Neural progenitor cell (in vitro differentiated cells): ENCODE measurements at regions not wholly inside any gene's neighbourhood (a gene's known extent, or its start where the extent isn't known, plus 50 kb on each side); places are given as distances from the start of the nearest gene placed in this dataset.

Source experiments
- DNase-seq: peaks from one replicate; pipeline ENCODE4 v3.0.0-alpha.2; 2016; ENCODE audit warnings: low spot score
- H2AFZ ChIP-seq: fragments of 200-600 bp; sonication (generic); replicated peaks from 2 replicates; pipeline ENCODE4 v1.6.1; 2016; ENCODE audit warnings: antibody characterized with exemption
- H3F3A ChIP-seq: fragments of 200-600 bp; sonication (generic); 2 replicates; pipeline ENCODE4 v1.6.1; 2016; ENCODE audit warnings: antibody characterized with exemption, low read depth
- H3K27ac ChIP-seq: fragments of 200-600 bp; sonication (generic); 2 replicates; pipeline ENCODE4 v1.5.1; 2016; ENCODE audit warnings: mild to moderate bottlenecking
- H3K27me3 ChIP-seq: fragments of 200-600 bp; sonication (generic); 2 replicates; pipeline ENCODE4 v1.6.1; 2016; ENCODE audit warnings: mild to moderate bottlenecking, moderate library complexity
- H3K36me3 ChIP-seq: fragments of 200-600 bp; sonication (generic); 2 replicates; pipeline ENCODE4 v1.5.1; 2016
- H3K4me1 ChIP-seq: fragments of 200-600 bp; sonication (generic); 2 replicates; pipeline ENCODE4 v1.6.1; 2016; ENCODE audit warnings: mixed run types
- H3K4me2 ChIP-seq: fragments of 200-600 bp; sonication (generic); 2 replicates; pipeline ENCODE4 v1.6.1; 2016
- H3K4me3 ChIP-seq: fragments of 200-600 bp; sonication (generic); 2 replicates; pipeline ENCODE4 v1.5.1; 2016
- H3K79me2 ChIP-seq: fragments of 200-600 bp; sonication (generic); 2 replicates; pipeline ENCODE4 v1.6.1; 2016; ENCODE audit warnings: low read depth
- H3K9ac ChIP-seq: fragments of 200-600 bp; sonication (generic); 2 replicates; pipeline ENCODE4 v1.6.1; 2016
- H3K9me3 ChIP-seq: fragments of 200-600 bp; sonication (generic); 2 replicates; pipeline ENCODE4 v1.5.1; 2016; ENCODE audit warnings: low read depth
- H4K20me1 ChIP-seq: fragments of 200-600 bp; sonication (generic); 2 replicates; pipeline ENCODE4 v1.6.1; 2016; ENCODE audit warnings: low read depth
- H3K27ac Mint-ChIP-seq: 3 replicates; pipeline ENCODE4 v1.8.0; 2021; ENCODE audit warnings: mixed read lengths
- H3K27me3 Mint-ChIP-seq: 2 replicates; pipeline ENCODE4 v1.8.0; 2022; ENCODE audit warnings: low read depth, mild to moderate bottlenecking, inconsistent platforms, moderate library complexity, mixed read lengths; ENCODE audit not compliant: insufficient read depth
- H3K36me3 Mint-ChIP-seq: 3 replicates; pipeline ENCODE4 v1.8.0; 2021; ENCODE audit warnings: mixed read lengths
- H3K4me1 Mint-ChIP-seq: 3 replicates; pipeline ENCODE4 v1.8.0; 2021; ENCODE audit warnings: mixed read lengths
- H3K4me3 Mint-ChIP-seq: 3 replicates; pipeline ENCODE4 v1.8.0; 2021; ENCODE audit warnings: mild to moderate bottlenecking, moderate library complexity, mixed read lengths
- H3K9me3 Mint-ChIP-seq: 3 replicates; pipeline ENCODE4 v1.8.0; 2020; ENCODE audit warnings: mixed read lengths
- CTCF ChIP-seq: fragments of 200-600 bp; sonication (generic); IDR thresholded peaks from 2 replicates; pipeline ENCODE4 v1.5.1; 2017; ENCODE audit warnings: antibody characterized with exemption, mild to moderate bottlenecking
- EZH2 ChIP-seq: fragments of 200-600 bp; sonication (generic); IDR thresholded peaks from 2 replicates; pipeline ENCODE4 v1.6.1; 2017; ENCODE audit warnings: antibody characterized with exemption, mild to moderate bottlenecking, moderate library complexity
- EZH2phosphoT487 ChIP-seq: fragments of 200-600 bp; sonication (generic); IDR thresholded peaks from 2 replicates; pipeline ENCODE4 v1.6.1; 2017; ENCODE audit warnings: antibody characterized with exemption

GRCh38 chr4:177785000-177785399 is 342.8 kb upstream of the AGA start:
- no peaks in the 10 kb centered on the region for H3K9me3 Mint-ChIP-seq

GRCh38 chr4:177789610-177790009 is 347.4 kb upstream of the AGA start:
- Histone ChIP-seq H4K20me1 (no peaks in the 10 kb centered on the region), H3K4me2 (no peak overlapping the region), H3K9ac (no peak overlapping the region), H2AFZ (peak overlapping the region; percentile 50), H3K36me3 (no peaks in the 10 kb centered on the region), H3K4me3 (no peak overlapping the region), H3K27ac (no peak overlapping the region), H3K9me3 (no peaks in the 10 kb centered on the region), H3K27me3 (no peaks in the 10 kb centered on the region), H3K4me1 (no peaks in the 10 kb centered on the region), H3F3A (no peaks in the 10 kb centered on the region), H3K79me2 (no peaks in the 10 kb centered on the region)
- Mint-ChIP-seq H3K36me3 (no peaks in the 10 kb centered on the region), H3K4me3 (no peak overlapping the region), H3K27ac (no peak overlapping the region), H3K27me3 (no peaks in the 10 kb centered on the region), H3K9me3 (no peaks in the 10 kb centered on the region), H3K4me1 (no peaks in the 10 kb centered on the region)
- DNase-seq = no peak
- no peak for TF ChIP-seq EZH2phosphoT487
- no peak for TF ChIP-seq CTCF
- no peak for TF ChIP-seq EZH2

More at GRCh38 chr4:177785000-177785399, 342.8 kb upstream of the AGA start:
- Histone ChIP-seq H3K36me3 (no peaks in the 10 kb centered on the region), H3K4me1 (no peaks in the 10 kb centered on the region), H3K27me3 (no peaks in the 10 kb centered on the region), H3K9me3 (no peaks in the 10 kb centered on the region), H2AFZ (no peak overlapping the region), H3K4me3 (no peak overlapping the region), H3F3A (no peaks in the 10 kb centered on the region), H3K27ac (no peak overlapping the region), H3K9ac (no peak overlapping the region), H4K20me1 (no peaks in the 10 kb centered on the region), H3K79me2 (no peaks in the 10 kb centered on the region), H3K4me2 (no peak overlapping the region)
- Mint-ChIP-seq H3K36me3 (no peaks in the 10 kb centered on the region), H3K27me3 (peaks cover 3% of the 10 kb centered on the region), H3K4me3 (no peak overlapping the region), H3K27ac (no peak overlapping the region), H3K4me1 (no peaks in the 10 kb centered on the region)
- no peak for TF ChIP-seq EZH2
- no peak for TF ChIP-seq EZH2phosphoT487
- no peak for TF ChIP-seq CTCF
- DNase-seq = no peak

- no peak for DNase-seq
- H4K20me1 ChIP-seq = no peaks in the 10 kb centered on the region
- H3K27me3 ChIP-seq = no peaks in the 10 kb centered on the region
- H3F3A ChIP-seq = no peaks in the 10 kb centered on the region
- no peaks in the 10 kb centered on the region for H3K36me3 ChIP-seq
- no peak overlapping the region for H3K4me2 ChIP-seq
- Mint-ChIP-seq H3K4me1 (no peaks in the 10 kb centered on the region), H3K27me3 (no peaks in the 10 kb centered on the region), H3K4me3 (no peak overlapping the region), H3K9me3 (no peaks in the 10 kb centered on the region), H3K27ac (no peak overlapping the region), H3K36me3 (no peaks in the 10 kb centered on the region)
- H3K9me3 ChIP-seq = no peaks in the 10 kb centered on the region
- no peak overlapping the region for H3K9ac ChIP-seq
- no peaks in the 10 kb centered on the region for H3K4me1 ChIP-seq
- H3K4me3 ChIP-seq = no peak overlapping the region
- no peaks in the 10 kb centered on the region for H3K79me2 ChIP-seq
- H2AFZ ChIP-seq = no peak overlapping the region
- TF ChIP-seq EZH2phosphoT487 (no peak), CTCF (no peak), EZH2 (no peak)
- H3K27ac ChIP-seq = no peak overlapping the region
Observed at GRCh38 chr4:177791188-177791587, 349.0 kb upstream of the AGA start.

GRCh38 chr4:177796841-177797240 is 354.6 kb upstream of the AGA start:
- Mint-ChIP-seq H3K9me3 (no peaks in the 10 kb centered on the region), H3K27me3 (no peaks in the 10 kb centered on the region), H3K4me1 (no peaks in the 10 kb centered on the region), H3K27ac (no peak overlapping the region), H3K36me3 (no peaks in the 10 kb centered on the region), H3K4me3 (no peak overlapping the region)
- no peak overlapping the region for H2AFZ ChIP-seq
- H3K4me3 ChIP-seq = no peak overlapping the region
- H3K9ac ChIP-seq = no peak overlapping the region
- no peaks in the 10 kb centered on the region for H3K4me1 ChIP-seq
- no peaks in the 10 kb centered on the region for H3F3A ChIP-seq
- no peaks in the 10 kb centered on the region for H3K79me2 ChIP-seq
- TF ChIP-seq CTCF = no peak
- no peak for TF ChIP-seq EZH2
- no peak for TF ChIP-seq EZH2phosphoT487
- DNase-seq = no peak
- H4K20me1 ChIP-seq = no peaks in the 10 kb centered on the region
- H3K9me3 ChIP-seq = no peaks in the 10 kb centered on the region
- H3K4me2 ChIP-seq = no peak overlapping the region
- no peaks in the 10 kb centered on the region for H3K27me3 ChIP-seq
- H3K36me3 ChIP-seq = no peaks in the 10 kb centered on the region
- H3K27ac ChIP-seq = no peak overlapping the region
